Epithelial cell of proximal tubule (primary cell): ENCODE measurements at regions not wholly inside any gene's neighbourhood (a gene's known extent, or its start where the extent isn't known, plus 50 kb on each side); places are given as distances from the start of the nearest gene placed in this dataset.

Experiments
- DNase-seq: peaks from one replicate; pipeline ENCODE4 v3.0.0-alpha.2; 2011; ENCODE audit warnings: low read depth
- H3K4me3 ChIP-seq: 2 replicates; pipeline ENCODE4 v1.5.1; 2011; ENCODE audit warnings: low read depth, mild to moderate bottlenecking, low read length
- CTCF ChIP-seq: conservative IDR thresholded peaks from 2 replicates; pipeline ENCODE4 v1.5.1; 2012; ENCODE audit warnings: low read depth, mild to moderate bottlenecking, low read length

- DNase-seq = no peak
- no peak overlapping the region for H3K4me3 ChIP-seq
- TF ChIP-seq CTCF = no peak
Measured at GRCh38 chr6:102885165-102885564, 1491.7 kb downstream of the GRIK2 start.

GRCh38 chr6:102853249-102853955, 1459.9 kb downstream of the GRIK2 start:
- no peak for TF ChIP-seq CTCF
- no peak for DNase-seq
- no peak overlapping the region for H3K4me3 ChIP-seq

- DNase-seq = no peak
- H3K4me3 ChIP-seq = no peak overlapping the region
Measured at GRCh38 chr6:102848796-102849195, 1455.3 kb downstream of the GRIK2 start.

GRCh38 chr6:102848210-102848609, 1454.7 kb downstream of the GRIK2 start:
- no peak for DNase-seq
- no peak overlapping the region for H3K4me3 ChIP-seq
- TF ChIP-seq CTCF = no peak

More at GRCh38 chr6:102848796-102849195, 1455.3 kb downstream of the GRIK2 start:
- TF ChIP-seq CTCF = no peak

- no peak for DNase-seq
- TF ChIP-seq CTCF = no peak
- H3K4me3 ChIP-seq = no peak overlapping the region
Measured at GRCh38 chr6:102841060-102841459, 1447.6 kb downstream of the GRIK2 start.

GRCh38 chr6:102832021-102832420, 1438.5 kb downstream of the GRIK2 start:
- no peak for DNase-seq
- TF ChIP-seq CTCF = no peak
- no peak overlapping the region for H3K4me3 ChIP-seq

GRCh38 chr6:102820098-102820497, 1426.6 kb downstream of the GRIK2 start:
- H3K4me3 ChIP-seq = no peak overlapping the region
- no peak for DNase-seq
- TF ChIP-seq CTCF = no peak
